Neuronal stem cell (in vitro differentiated cells): ENCODE measurements at regions not wholly inside any gene's neighbourhood (a gene's known extent, or its start where the extent isn't known, plus 50 kb on each side); places are given as distances from the start of the nearest gene placed in this dataset.

Experiments used
- DNase-seq: peaks from one replicate; pipeline ENCODE4 v3.0.0-alpha.2; 2013; ENCODE audit warnings: low spot score
- H2AFZ ChIP-seq: one replicate; pipeline ENCODE4 v1.6.1; 2013; ENCODE audit warnings: mild to moderate bottlenecking, low read length, inconsistent platforms
- H2AK5ac ChIP-seq: 2 replicates; pipeline ENCODE4 v1.6.1; 2013; ENCODE audit warnings: low read depth, mild to moderate bottlenecking, inconsistent platforms, low read length, moderate library complexity, mixed read lengths
- H2BK120ac ChIP-seq: 2 replicates; pipeline ENCODE4 v1.6.1; 2013; ENCODE audit warnings: low read depth, mild to moderate bottlenecking, inconsistent platforms, low read length, moderate library complexity, mixed read lengths
- H2BK12ac ChIP-seq: one replicate; pipeline ENCODE4 v1.6.1; 2013; ENCODE audit warnings: low read length, inconsistent platforms
- H2BK15ac ChIP-seq: 2 replicates; pipeline ENCODE4 v1.6.1; 2013; ENCODE audit warnings: mild to moderate bottlenecking, low read length, inconsistent platforms, mixed read lengths
- H2BK5ac ChIP-seq: one replicate; pipeline ENCODE4 v1.6.1; 2013; ENCODE audit warnings: inconsistent platforms, mild to moderate bottlenecking, low read length, moderate library complexity
- H3K14ac ChIP-seq: one replicate; pipeline ENCODE4 v1.6.1; 2013; ENCODE audit warnings: low read length, inconsistent platforms
- H3K18ac ChIP-seq: 2 replicates; pipeline ENCODE4 v1.6.1; 2013; ENCODE audit warnings: low read length, inconsistent platforms
- H3K23ac ChIP-seq: 2 replicates; pipeline ENCODE4 v1.6.1; 2013; ENCODE audit warnings: low read depth, mild to moderate bottlenecking, mixed read lengths, low read length, inconsistent platforms; ENCODE audit not compliant: poor library complexity
- H3K27ac ChIP-seq: replicated peaks from 3 replicates; pipeline ENCODE4 v1.5.1; 2013; ENCODE audit warnings: low read length, inconsistent platforms
- H3K27me3 ChIP-seq, 3 experiments: 2 replicates each; pipeline ENCODE4 v1.6.1; 2013; ENCODE audit warnings: low read length in 3 of 3, mild to moderate bottlenecking in 2 of 3, inconsistent platforms in 1 of 3, low read depth in 1 of 3, mixed read lengths in 1 of 3, moderate library complexity in 1 of 3; ENCODE audit not compliant: control insufficient read depth in 3 of 3, insufficient read depth in 3 of 3
- H3K36me3 ChIP-seq, 2 donors: replicated peaks in 1 of 2; 2 replicates each; pipeline ENCODE4 v1.6.1; 2013; ENCODE audit warnings: low read length in 2 of 2; ENCODE audit not compliant: control insufficient read depth in 2 of 2, insufficient read depth in 2 of 2
- H3K4ac ChIP-seq: 2 replicates; pipeline ENCODE4 v1.6.1; 2013; ENCODE audit warnings: inconsistent platforms, mild to moderate bottlenecking, low read length, moderate library complexity
- H3K4me1 ChIP-seq, 2 donors: 1 replicate in 1 of 2; 2 replicates in 1 of 2; pipeline ENCODE4 v1.6.1; 2013; ENCODE audit warnings: low read length in 2 of 2, low read depth in 1 of 2; ENCODE audit not compliant: control insufficient read depth in 2 of 2, insufficient read depth in 1 of 2
- H3K4me2 ChIP-seq: one replicate; pipeline ENCODE4 v1.6.1; 2013; ENCODE audit warnings: mild to moderate bottlenecking, low read length, inconsistent platforms; ENCODE audit not compliant: insufficient read depth, poor library complexity, severe bottlenecking
- H3K4me3 ChIP-seq, 2 donors: 2 replicates each; pipeline ENCODE4 v1.5.1; 2013; ENCODE audit warnings: low read length in 2 of 2, mild to moderate bottlenecking in 2 of 2, inconsistent platforms in 1 of 2, moderate library complexity in 1 of 2
- H3K79me1 ChIP-seq: one replicate; pipeline ENCODE4 v1.6.1; 2013; ENCODE audit warnings: low read depth, mild to moderate bottlenecking, inconsistent platforms, low read length, moderate library complexity
- H3K9ac ChIP-seq: one replicate; pipeline ENCODE4 v1.6.1; 2013; ENCODE audit warnings: mild to moderate bottlenecking, low read depth, low read length, inconsistent platforms; ENCODE audit not compliant: poor library complexity
- H3K9me3 ChIP-seq, 2 donors: replicated peaks in 1 of 2; 2 replicates each; pipeline versions ENCODE3 to v1.6.1; 2013; ENCODE audit warnings: low read length in 2 of 2, mild to moderate bottlenecking in 2 of 2, inconsistent platforms in 1 of 2, low read depth in 1 of 2, mixed read lengths in 1 of 2, moderate library complexity in 1 of 2; ENCODE audit not compliant: control insufficient read depth in 2 of 2, insufficient read depth in 1 of 2
- H4K8ac ChIP-seq: one replicate; pipeline ENCODE4 v1.6.1; 2013; ENCODE audit warnings: low read depth, mild to moderate bottlenecking, inconsistent platforms, low read length, moderate library complexity
- H4K91ac ChIP-seq: one replicate; pipeline ENCODE4 v1.6.1; 2013; ENCODE audit warnings: low read length, low read depth, mild to moderate bottlenecking, inconsistent platforms; ENCODE audit not compliant: poor library complexity
- WGBS, 2 donors: extraction: QIAGEN DNeasy Blood & Tissue Kit; methylation state at CpG; one replicate each; pipeline ENCODE4 v1.1.7; 2013; ENCODE audit warnings: missing lambda C conversion rate in 2 of 2, mixed read lengths in 1 of 2; ENCODE audit not compliant: insufficient read length in 2 of 2, insufficient replicate concordance in 1 of 2; ENCODE audit errors: extremely low coverage in 2 of 2; 5-methylcytosine and 5-hydroxymethylcytosine counted together

DNA sequence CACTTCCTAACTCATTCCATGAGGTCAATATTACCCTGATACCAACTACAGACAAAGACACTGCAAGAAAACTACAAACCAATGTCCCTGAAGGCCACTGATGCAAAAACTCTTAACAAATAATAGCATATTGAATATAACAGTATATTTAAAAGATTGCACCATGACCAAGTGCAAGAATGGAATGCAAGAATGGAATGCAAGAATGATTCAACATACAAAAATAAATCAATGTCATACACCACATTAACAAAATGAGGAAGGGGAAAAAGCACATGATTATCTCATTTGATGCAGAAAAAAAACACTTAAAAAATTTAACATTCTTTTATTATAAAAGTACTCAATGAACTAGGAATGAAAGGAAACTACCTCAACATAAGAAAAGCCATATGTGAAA is 463.1 kb upstream of the NECTIN3 start:
- Histone ChIP-seq H4K8ac (no peak overlapping the region), H3K9ac (no peak overlapping the region), H3K4me3 (no peak overlapping the region), H3K23ac (no peak overlapping the region), H2BK12ac (no peak overlapping the region), H2AFZ (no peak overlapping the region), H2BK15ac (no peak overlapping the region), H3K14ac (no peak overlapping the region), H2BK5ac (no peak overlapping the region), H4K91ac (no peak overlapping the region), H3K79me1 (no peaks in the 10 kb centered on the region), H3K18ac (no peak overlapping the region), H3K27ac (no peak overlapping the region), H3K4ac (no peak overlapping the region), H3K27me3 (no peaks in the 10 kb centered on the region), H3K4me2 (no peak overlapping the region), H2AK5ac (no peak overlapping the region), H3K36me3 (no peaks in the 10 kb centered on the region), H3K9me3 (no peaks in the 10 kb centered on the region), H3K4me1 (no peaks in the 10 kb centered on the region), H2BK120ac (no peak overlapping the region)
- no peak for DNase-seq

DNA sequence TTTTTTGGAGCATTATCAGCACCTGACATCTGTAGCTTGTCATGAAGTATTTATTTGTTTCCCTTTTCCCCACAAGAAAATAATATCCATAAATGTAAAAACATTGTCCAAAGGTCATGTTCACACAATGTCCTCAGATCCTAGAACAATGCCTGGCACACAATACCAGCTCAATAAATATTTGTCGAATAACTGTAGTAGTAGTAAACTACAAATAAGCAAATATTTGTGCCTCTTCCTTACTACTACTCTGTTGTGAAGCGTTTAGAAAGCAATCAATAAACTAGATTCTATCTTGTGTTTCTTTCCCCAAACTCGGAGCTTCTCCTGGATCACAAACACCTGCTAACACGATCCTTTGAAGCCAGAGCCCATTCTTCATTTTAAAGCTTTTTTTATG is 459.6 kb upstream of the NECTIN3 start:
- no peak overlapping the region for H3K27ac ChIP-seq
- H4K91ac ChIP-seq, result no peak overlapping the region
- no peak overlapping the region for H2BK15ac ChIP-seq
- H4K8ac ChIP-seq, result no peak overlapping the region
- no peaks in the 10 kb centered on the region for H3K4me1 ChIP-seq
- no peak overlapping the region for H3K14ac ChIP-seq
- no peak overlapping the region for H3K4ac ChIP-seq
- H3K4me2 ChIP-seq, result no peak overlapping the region
- no CpG with 5 or more reads among the region's 4 CpGs for WGBS, 2 donors
- H3K18ac ChIP-seq, result no peak overlapping the region
- no peak overlapping the region for H3K4me3 ChIP-seq
- H2BK5ac ChIP-seq, result no peak overlapping the region
- no peak overlapping the region for H3K9ac ChIP-seq
- no peaks in the 10 kb centered on the region for H3K27me3 ChIP-seq
- H3K9me3 ChIP-seq, result no peaks in the 10 kb centered on the region
- H2AK5ac ChIP-seq, result no peak overlapping the region
- H3K79me1 ChIP-seq, result no peaks in the 10 kb centered on the region
- no peak overlapping the region for H2AFZ ChIP-seq
- H2BK12ac ChIP-seq, result no peak overlapping the region
- no peak overlapping the region for H3K23ac ChIP-seq
- no peak overlapping the region for H2BK120ac ChIP-seq
- H3K36me3 ChIP-seq, result no peaks in the 10 kb centered on the region
- no peak for DNase-seq

DNA sequence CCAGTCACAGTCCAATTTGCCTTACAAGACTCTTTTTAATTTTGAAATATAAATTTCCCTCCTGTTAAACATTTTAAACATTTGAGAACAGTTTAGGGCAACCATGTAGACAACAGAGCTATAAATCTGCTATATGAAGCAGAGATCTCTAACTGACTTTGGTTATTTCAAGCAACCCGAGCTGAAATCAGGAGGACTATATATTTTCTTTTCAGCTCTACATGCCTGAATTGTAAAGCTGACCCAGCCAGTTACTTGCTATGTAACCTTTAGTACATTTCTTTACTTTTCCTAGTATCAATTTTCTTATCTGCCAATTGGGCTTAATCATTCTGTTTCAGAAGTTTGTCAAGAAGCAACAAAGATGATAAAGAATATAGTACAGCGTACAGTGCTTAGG is 457.4 kb upstream of the NECTIN3 start:
- no CpG with 5 or more reads among the region's 2 CpGs for WGBS, 2 donors
- H2AK5ac ChIP-seq, result no peak overlapping the region

DNA sequence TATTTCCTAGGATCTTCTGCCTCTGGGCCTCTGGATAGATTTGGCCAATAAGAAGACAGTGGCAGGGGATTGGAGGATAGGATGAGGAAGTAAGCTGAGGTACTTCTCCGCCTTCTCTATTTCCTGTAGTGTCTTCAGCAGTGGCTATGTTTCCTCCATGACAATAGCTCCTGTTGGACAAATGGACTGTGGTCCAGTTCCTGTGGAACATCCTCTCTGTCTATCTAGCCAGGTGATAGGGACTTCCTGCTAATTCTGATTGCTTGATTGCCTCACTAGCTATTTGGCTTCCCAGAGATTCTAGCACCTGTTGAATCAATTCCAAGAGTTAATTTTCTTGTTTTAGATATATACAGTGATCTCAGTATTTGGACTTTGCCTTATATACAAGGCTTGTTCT is 456.2 kb upstream of the NECTIN3 start:
- no peak overlapping the region for H2AK5ac ChIP-seq
- H3K4me3 ChIP-seq, result no peak overlapping the region
- no peaks in the 10 kb centered on the region for H3K36me3 ChIP-seq
- DNase-seq, result no peak
- no peak overlapping the region for H2BK5ac ChIP-seq
- H3K23ac ChIP-seq, result no peak overlapping the region
- no peak overlapping the region for H3K18ac ChIP-seq
- H3K27me3 ChIP-seq, result no peaks in the 10 kb centered on the region
- H2AFZ ChIP-seq, result no peak overlapping the region
- no peak overlapping the region for H4K91ac ChIP-seq
- H3K4me1 ChIP-seq, result no peaks in the 10 kb centered on the region
- no peak overlapping the region for H3K14ac ChIP-seq
- H3K9me3 ChIP-seq, result no peaks in the 10 kb centered on the region
- WGBS, 2 donors, result no CpG with 5 or more reads among the region's 1 CpG
- no peak overlapping the region for H2BK15ac ChIP-seq
- H3K9ac ChIP-seq, result no peak overlapping the region
- no peak overlapping the region for H3K4me2 ChIP-seq
- H4K8ac ChIP-seq, result no peak overlapping the region
- H3K4ac ChIP-seq, result no peak overlapping the region
- H2BK120ac ChIP-seq, result no peak overlapping the region
- no peaks in the 10 kb centered on the region for H3K79me1 ChIP-seq
- no peak overlapping the region for H3K27ac ChIP-seq
- no peak overlapping the region for H2BK12ac ChIP-seq

More for the DNA sequence above, 457.4 kb upstream of the NECTIN3 start:
- no peak overlapping the region for H3K9ac ChIP-seq
- no peaks in the 10 kb centered on the region for H3K36me3 ChIP-seq
- no peak overlapping the region for H4K8ac ChIP-seq
- no peak overlapping the region for H2BK12ac ChIP-seq
- no peak overlapping the region for H4K91ac ChIP-seq
- no peaks in the 10 kb centered on the region for H3K4me1 ChIP-seq
- no peak overlapping the region for H3K14ac ChIP-seq
- no peaks in the 10 kb centered on the region for H3K9me3 ChIP-seq
- H2AFZ ChIP-seq, result no peak overlapping the region
- H3K18ac ChIP-seq, result no peak overlapping the region
- H2BK120ac ChIP-seq, result no peak overlapping the region
- no peaks in the 10 kb centered on the region for H3K27me3 ChIP-seq
- H2BK15ac ChIP-seq, result no peak overlapping the region
- H3K4me3 ChIP-seq, result no peak overlapping the region
- no peak overlapping the region for H3K27ac ChIP-seq
- H3K4ac ChIP-seq, result no peak overlapping the region
- DNase-seq, result no peak
- H3K23ac ChIP-seq, result no peak overlapping the region
- no peak overlapping the region for H3K4me2 ChIP-seq
- no peak overlapping the region for H2BK5ac ChIP-seq
- H3K79me1 ChIP-seq, result no peaks in the 10 kb centered on the region
